GM12872 (cell line): ENCODE measurements at regions not wholly inside any gene's neighbourhood (a gene's known extent, or its start where the extent isn't known, plus 50 kb on each side); places are given as distances from the start of the nearest gene placed in this dataset.

Experiments used
- CTCF ChIP-seq: IDR thresholded peaks from 3 replicates; pipeline ENCODE4 v1.5.1; 2011; ENCODE audit warnings: low read depth, mild to moderate bottlenecking, low read length, moderate library complexity; ENCODE audit not compliant: insufficient read depth

- no peak for TF ChIP-seq CTCF
These were observed 77.3 kb upstream of the DHRS4 start for GRCh38 chr14:23876160-23876750.

- TF ChIP-seq CTCF: no peak
These were observed 76.5 kb upstream of the DHRS4 start for GRCh38 chr14:23877111-23877510.

GRCh38 chr14:23877538-23878180 lies 75.9 kb upstream of the DHRS4 start:
- TF ChIP-seq CTCF: no peak

- TF ChIP-seq CTCF: no peak
These were observed 72.3 kb upstream of the DHRS4 start for GRCh38 chr14:23881282-23881681.

- TF ChIP-seq CTCF: no peak
These were observed 69.7 kb upstream of the DHRS4 start for GRCh38 chr14:23883684-23884540.

GRCh38 chr14:23884541-23884904 lies 69.0 kb upstream of the DHRS4 start:
- TF ChIP-seq CTCF: no peak

GRCh38 chr14:23887536-23887935 lies 66.0 kb upstream of the DHRS4 start:
- TF ChIP-seq CTCF: no peak
